GM12873 (cell line): ENCODE measurements at regions not wholly inside any gene's neighbourhood (a gene's known extent, or its start where the extent isn't known, plus 50 kb on each side); places are given as distances from the start of the nearest gene placed in this dataset.

Experiments used
- CTCF ChIP-seq: IDR thresholded peaks from 2 replicates; pipeline ENCODE4 v1.5.1; 2012; ENCODE audit warnings: low read depth, mild to moderate bottlenecking, moderate library complexity, low read length, control low read depth; ENCODE audit not compliant: insufficient read depth; ENCODE audit errors: missing control alignments

- TF ChIP-seq CTCF = no peak
These were observed 134.6 kb downstream of the SOX4 start for GRCh38 chr6:21728141-21728540.

GRCh38 chr6:21729431-21729830 is 135.9 kb downstream of the SOX4 start:
- no peak for TF ChIP-seq CTCF

- no peak for TF ChIP-seq CTCF
These were observed 137.0 kb downstream of the SOX4 start for GRCh38 chr6:21730533-21730932.

DNA sequence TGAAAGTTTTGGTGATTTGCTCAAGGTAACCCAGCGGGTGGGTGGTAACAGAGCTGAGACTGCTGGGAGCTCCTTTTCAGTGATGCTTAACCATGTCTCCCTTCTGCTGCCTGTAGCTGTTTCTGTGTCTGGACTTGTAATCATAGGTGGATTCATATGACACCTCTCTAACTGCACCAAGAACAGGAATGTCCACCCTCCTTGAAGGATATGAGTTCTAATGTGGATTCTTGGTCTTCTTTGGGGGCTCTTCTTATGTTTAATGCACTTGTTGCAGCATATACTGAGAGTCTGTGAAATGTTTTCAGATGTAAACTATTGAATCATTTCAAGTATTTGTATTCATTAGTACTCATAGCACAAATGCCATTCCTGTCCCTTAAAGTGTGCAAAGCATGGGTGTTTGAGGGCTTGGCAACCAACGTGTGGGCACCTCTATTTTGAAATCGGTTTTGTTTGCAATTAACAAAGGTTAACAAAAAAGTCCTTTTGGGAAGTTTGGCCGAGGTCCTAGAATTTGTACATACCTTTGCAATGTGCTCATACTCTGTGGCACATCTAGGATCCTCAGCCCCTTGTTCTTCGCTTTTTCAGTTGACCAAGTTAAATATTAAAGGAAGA is 138.0 kb downstream of the SOX4 start:
- no peak for TF ChIP-seq CTCF

DNA sequence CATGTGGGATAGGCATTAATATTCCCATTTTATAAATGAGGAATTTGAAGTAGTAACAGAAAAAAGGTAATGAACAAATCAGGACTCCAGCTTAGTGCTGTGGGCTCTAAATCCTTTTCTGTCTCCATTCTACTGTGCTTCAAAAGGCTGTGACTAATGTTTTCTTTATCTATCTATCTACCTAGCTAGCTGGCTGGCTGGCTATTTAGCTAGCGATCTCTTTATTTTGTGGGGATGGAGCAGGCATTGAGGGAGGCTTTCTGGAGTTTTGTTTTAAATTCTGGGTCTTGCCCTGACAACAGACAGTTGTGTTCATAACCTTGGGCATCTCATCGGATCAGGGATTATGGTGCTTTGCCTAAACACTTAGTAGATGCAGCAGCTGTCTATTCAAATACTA is 139.2 kb downstream of the SOX4 start:
- TF ChIP-seq CTCF = no peak

DNA sequence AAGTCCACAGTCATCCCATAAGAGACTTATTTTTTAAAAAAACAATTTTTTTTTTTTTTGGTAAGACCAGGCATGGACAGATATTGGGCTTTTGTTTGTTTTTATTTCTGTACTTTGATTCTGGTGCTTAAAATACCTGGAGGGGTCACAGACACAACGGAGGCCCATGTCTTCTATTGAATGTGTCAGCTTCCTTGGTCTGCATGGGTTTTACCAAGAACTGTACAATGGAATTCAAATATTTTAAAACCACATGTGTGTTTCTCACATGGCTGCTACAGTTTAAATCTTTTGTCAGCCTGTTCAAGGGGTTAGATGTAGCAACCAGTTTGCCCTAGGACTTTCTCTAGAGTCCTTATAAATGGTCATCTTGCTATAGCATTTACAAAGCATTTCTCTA is 139.8 kb downstream of the SOX4 start:
- TF ChIP-seq CTCF = no peak

GRCh38 chr6:21734204-21734603 is 140.7 kb downstream of the SOX4 start:
- no peak for TF ChIP-seq CTCF
